Stomach (tissue), 8 donors: ENCODE measurements at regions not wholly inside any gene's neighbourhood (a gene's known extent, or its start where the extent isn't known, plus 50 kb on each side); places are given as distances from the start of the nearest gene placed in this dataset.

Experiments used
- DNase-seq, 2 donors: peaks; one replicate each; pipeline versions ENCODE4 v3.0.0 to v3.0.0-alpha.2; 2013 to 2019
- H3K27ac ChIP-seq, 5 donors: fragments of 200-600 bp in 4 of 5; sonication (generic) in 4 of 5; one replicate each; pipeline ENCODE4 v1.5.1; 2013 to 2019; ENCODE audit warnings: mild to moderate bottlenecking in 1 of 5, moderate library complexity in 1 of 5
- H3K27me3 ChIP-seq, 3 donors: fragments of 200-600 bp; sonication (generic); one replicate each; pipeline ENCODE4 v1.5.1; 2017 to 2019; ENCODE audit warnings: mixed run types in 1 of 3
- H3K36me3 ChIP-seq, 4 donors: fragments of 200-600 bp; sonication (generic); 1 replicate in 3 of 4; 2 replicates in 1 of 4; pipeline ENCODE4 v1.5.1; 2016 to 2019
- H3K4me1 ChIP-seq, 4 donors: fragments of 200-600 bp; sonication (generic); one replicate each; pipeline ENCODE4 v1.5.1; 2016 to 2019
- H3K4me3 ChIP-seq, 4 donors: fragments of 200-600 bp; sonication (generic) in 3 of 4; one replicate each; pipeline ENCODE4 v1.5.1; 2016 to 2019; ENCODE audit warnings: mild to moderate bottlenecking in 1 of 4
- H3K9me3 ChIP-seq, 4 donors: fragments of 200-600 bp; sonication (generic); one replicate each; pipeline ENCODE4 v1.5.1; 2016 to 2019
- EP300 ChIP-seq: sonication (generic); formaldehyde crosslinking; IDR thresholded peaks from one replicate; pipeline ENCODE4 v1.6.1; 2017; ENCODE audit warnings: antibody characterized with exemption
- POLR2A ChIP-seq, 4 donors: fragments of 450-650 bp; IDR thresholded peaks; one replicate each; pipeline ENCODE4 v1.6.1; 2016; ENCODE audit warnings: antibody characterized with exemption in 4 of 4, control low read depth in 2 of 4, mild to moderate bottlenecking in 1 of 4, moderate library complexity in 1 of 4
- POLR2AphosphoS5 ChIP-seq, 3 donors: sonication (generic); formaldehyde crosslinking; IDR thresholded peaks; one replicate each; pipeline ENCODE4 v1.6.1; 2016; ENCODE audit warnings: antibody characterized with exemption in 3 of 3
- WGBS, 5 donors: extraction: QIAGEN DNeasy Blood & Tissue Kit in 3 of 5; methylation state at CpG; one replicate each; pipeline versions ENCODE4 v1.1.5 to v1.1.7; 2013 to 2018; 5-methylcytosine and 5-hydroxymethylcytosine counted together
- intact Hi-C: fragments of 100-400 bp; cut with DNase I; formaldehyde crosslinking; loops from one replicate; pipeline ENCODE4 v1.15.1; 2023; ENCODE audit warnings: low total_unique reads
- TF ChIP-seq, protein P1 (sequence below), 7 experiments: fragments of 450-650 bp in 4 of 7; fragments of 200-600 bp in 3 of 7; sonication (generic) in 3 of 7; IDR thresholded peaks; one replicate each; pipeline ENCODE4 v1.5.1; 2016 to 2019; ENCODE audit warnings: antibody characterized with exemption in 7 of 7, control low read depth in 2 of 7, mild to moderate bottlenecking in 1 of 7
- donor health status: healthy with polysubstance abuse.
- donor health status: Bipolar disorder and iron deficiency.
- donor health status: healthy.

DNA sequence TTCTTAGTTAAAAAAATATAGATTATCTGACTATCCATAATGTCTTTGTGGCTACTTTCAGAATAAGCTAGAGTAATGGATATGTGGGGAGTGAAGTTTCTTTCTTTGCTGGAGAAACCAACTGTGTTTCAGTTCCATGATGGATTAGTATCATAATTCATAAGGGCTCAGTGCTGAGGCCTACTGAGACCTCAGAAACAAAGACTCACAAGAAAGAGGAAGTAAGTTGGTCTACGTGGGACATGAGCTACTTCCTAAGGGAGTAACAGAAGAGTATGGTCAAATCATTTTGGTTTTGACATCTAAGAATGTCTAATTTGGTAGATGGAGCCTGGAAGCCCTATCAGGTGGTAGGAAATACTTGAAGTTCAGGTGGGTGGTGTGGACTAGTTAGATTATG is 99.0 kb upstream of the HTR2A start:
- DNase-seq, result no peak
- WGBS, 5 donors, result 45 to 66% (median 56%) methylated on average over 1 of the region's 1 CpG
- TF ChIP-seq, protein P1, sequence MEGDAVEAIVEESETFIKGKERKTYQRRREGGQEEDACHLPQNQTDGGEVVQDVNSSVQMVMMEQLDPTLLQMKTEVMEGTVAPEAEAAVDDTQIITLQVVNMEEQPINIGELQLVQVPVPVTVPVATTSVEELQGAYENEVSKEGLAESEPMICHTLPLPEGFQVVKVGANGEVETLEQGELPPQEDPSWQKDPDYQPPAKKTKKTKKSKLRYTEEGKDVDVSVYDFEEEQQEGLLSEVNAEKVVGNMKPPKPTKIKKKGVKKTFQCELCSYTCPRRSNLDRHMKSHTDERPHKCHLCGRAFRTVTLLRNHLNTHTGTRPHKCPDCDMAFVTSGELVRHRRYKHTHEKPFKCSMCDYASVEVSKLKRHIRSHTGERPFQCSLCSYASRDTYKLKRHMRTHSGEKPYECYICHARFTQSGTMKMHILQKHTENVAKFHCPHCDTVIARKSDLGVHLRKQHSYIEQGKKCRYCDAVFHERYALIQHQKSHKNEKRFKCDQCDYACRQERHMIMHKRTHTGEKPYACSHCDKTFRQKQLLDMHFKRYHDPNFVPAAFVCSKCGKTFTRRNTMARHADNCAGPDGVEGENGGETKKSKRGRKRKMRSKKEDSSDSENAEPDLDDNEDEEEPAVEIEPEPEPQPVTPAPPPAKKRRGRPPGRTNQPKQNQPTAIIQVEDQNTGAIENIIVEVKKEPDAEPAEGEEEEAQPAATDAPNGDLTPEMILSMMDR (IDR thresholded peaks at IDR 0.05), result no peak
- TF ChIP-seq EP300 (no peak), POLR2AphosphoS5 (IDR thresholded peaks at IDR 0.05) (no peak), POLR2A (IDR thresholded peaks at IDR 0.05) (no peak)
- Histone ChIP-seq H3K4me1 (no peaks in the 10 kb centered on the region), H3K9me3 (no peaks in the 10 kb centered on the region), H3K27me3 (no peaks in the 10 kb centered on the region), H3K36me3 (no peaks in the 10 kb centered on the region), H3K27ac (no peak overlapping the region), H3K4me3 (no peak overlapping the region)
- intact Hi-C loops, result no loop called here

DNA sequence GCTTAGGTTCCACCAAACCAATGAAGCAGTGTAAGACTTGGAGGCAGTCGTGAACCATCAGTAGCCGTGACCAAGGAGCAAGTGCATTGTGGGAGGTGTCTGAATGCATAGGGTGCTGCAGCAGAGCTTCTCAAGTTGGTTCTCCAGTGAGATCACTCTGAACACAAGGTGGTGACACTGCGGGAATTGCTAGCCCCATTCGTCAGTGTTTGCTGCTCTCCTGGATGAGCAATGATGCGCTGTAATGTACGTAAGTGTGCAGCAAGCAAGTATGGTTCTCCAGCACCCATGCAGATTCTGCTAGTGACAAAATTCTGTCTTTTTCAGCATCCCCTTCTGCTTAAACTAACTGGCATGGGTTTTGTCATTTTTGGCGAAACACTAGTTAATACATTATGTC is 97.6 kb upstream of the HTR2A start:
- Histone ChIP-seq H3K27ac (no peak overlapping the region), H3K4me1 (no peaks in the 10 kb centered on the region), H3K4me3 (no peak overlapping the region), H3K27me3 (no peaks in the 10 kb centered on the region), H3K36me3 (no peaks in the 10 kb centered on the region), H3K9me3 (no peaks in the 10 kb centered on the region)
- WGBS, 5 donors, result 89 to 94% (median 94%) methylated on average over 7 of the region's 7 CpGs
- no peak for DNase-seq
- intact Hi-C loops, result no loop called here
- TF ChIP-seq, protein P1 (IDR thresholded peaks at IDR 0.05), result no peak
- TF ChIP-seq EP300 (no peak), POLR2AphosphoS5 (IDR thresholded peaks at IDR 0.05) (no peak)

DNA sequence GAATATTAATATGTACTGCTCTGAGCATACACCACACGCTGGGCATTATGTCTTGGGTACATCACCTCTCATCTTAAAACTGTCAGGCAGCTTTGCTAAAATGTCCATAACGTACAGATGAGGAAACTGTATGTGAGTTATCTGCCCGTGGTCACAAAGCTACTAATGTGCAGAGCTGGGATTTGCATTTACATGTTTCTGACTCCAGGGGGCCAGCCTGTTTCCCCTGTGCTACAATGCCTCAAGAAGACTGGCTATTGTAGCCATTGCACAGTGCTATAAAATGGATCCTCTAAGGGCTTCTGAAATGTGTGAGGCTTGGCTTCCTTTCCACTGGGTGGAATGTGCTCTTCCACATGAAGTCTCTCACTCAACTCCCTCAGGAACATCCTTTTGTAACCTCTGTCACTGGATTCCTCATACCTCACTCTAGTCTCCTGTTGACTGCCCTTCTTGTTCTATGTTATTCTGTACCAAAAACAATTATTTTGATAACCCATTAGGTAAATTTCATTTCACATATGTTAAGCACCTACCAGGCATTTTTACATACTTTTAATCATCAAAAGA is 95.6 kb upstream of the HTR2A start:
- no peak for DNase-seq
- intact Hi-C loops, result no loop called here
- TF ChIP-seq POLR2AphosphoS5 (IDR thresholded peaks at IDR 0.05), result no peak
- TF ChIP-seq, protein P1 (IDR thresholded peaks at IDR 0.05), result no peak
- Histone ChIP-seq H3K9me3 (no peaks in the 10 kb centered on the region), H3K4me1 (no peaks in the 10 kb centered on the region), H3K4me3 (no peak overlapping the region), H3K36me3 (no peaks in the 10 kb centered on the region), H3K27ac (no peak overlapping the region), H3K27me3 (no peaks in the 10 kb centered on the region)
- 74 to 81% (median 80%) methylated on average over 3 of the region's 3 CpGs for WGBS, 5 donors

DNA sequence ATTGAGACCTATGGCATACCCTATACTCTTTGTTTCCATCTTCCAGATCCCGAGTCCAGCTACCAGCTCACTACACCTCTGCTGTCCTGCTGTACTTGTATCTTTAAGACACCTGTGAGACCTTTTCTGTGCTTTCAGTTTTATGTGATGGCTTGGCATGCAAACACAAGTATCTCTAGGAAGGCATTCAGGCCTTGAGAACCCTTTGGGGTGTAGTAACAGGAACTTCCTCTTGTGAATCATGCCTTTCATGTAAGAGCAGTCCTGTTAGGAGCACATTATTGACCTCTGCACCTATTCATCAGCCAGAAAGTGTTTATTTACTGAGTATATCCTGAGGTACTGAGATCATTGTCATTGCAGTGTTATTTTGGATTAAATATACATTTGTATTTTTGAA is 87.0 kb upstream of the HTR2A start:
- H3K36me3 ChIP-seq, result no peaks in the 10 kb centered on the region
- 80 to 94% (median 85%) methylated on average over 1 of the region's 1 CpG for WGBS, 5 donors
- H3K4me1 ChIP-seq, result no peaks in the 10 kb centered on the region
- no peak for DNase-seq
- no peaks in the 10 kb centered on the region for H3K27me3 ChIP-seq
- no peak overlapping the region for H3K27ac ChIP-seq
- no peak overlapping the region for H3K4me3 ChIP-seq
- TF ChIP-seq, protein P1 (IDR thresholded peaks at IDR 0.05), result no peak
- TF ChIP-seq POLR2AphosphoS5 (IDR thresholded peaks at IDR 0.05), result no peak
- no peak for TF ChIP-seq POLR2A (IDR thresholded peaks at IDR 0.05)
- no peak for TF ChIP-seq EP300
- no peaks in the 10 kb centered on the region for H3K9me3 ChIP-seq
- intact Hi-C loops, result no loop called here
